Breast epithelium (tissue), 4 donors: ENCODE measurements at regions not wholly inside any gene's neighbourhood (a gene's known extent, or its start where the extent isn't known, plus 50 kb on each side); places are given as distances from the start of the nearest gene placed in this dataset.

Experiments used
- DNase-seq, 2 donors: peaks; one replicate each; pipeline ENCODE4 v3.0.0-alpha.2; 2019; ENCODE audit warnings: low spot score in 2 of 2
- H3K27ac ChIP-seq, 2 donors: fragments of 200-600 bp; sonication (generic) in 1 of 2; one replicate each; pipeline ENCODE4 v1.5.1; 2016 to 2019; ENCODE audit warnings: mild to moderate bottlenecking in 1 of 2
- H3K27me3 ChIP-seq, 2 donors: fragments of 200-600 bp; sonication (generic) in 1 of 2; one replicate each; pipeline versions ENCODE4 v1.5.1 to v1.6.0; 2017 to 2019; ENCODE audit warnings: control low read depth in 1 of 2, mild to moderate bottlenecking in 1 of 2
- H3K36me3 ChIP-seq: fragments of 200-600 bp; one replicate; pipeline ENCODE4 v1.5.1; 2019
- H3K4me1 ChIP-seq, 2 donors: fragments of 200-600 bp; sonication (generic); one replicate each; pipeline ENCODE4 v1.5.1; 2016 to 2019; ENCODE audit warnings: control low read depth in 1 of 2
- H3K4me3 ChIP-seq, 3 donors: fragments of 200-600 bp; sonication (generic); 1 replicate in 2 of 3; 2 replicates in 1 of 3; pipeline ENCODE4 v1.5.1; 2016 to 2019; ENCODE audit warnings: mild to moderate bottlenecking in 3 of 3, moderate library complexity in 2 of 3
- H3K9me3 ChIP-seq, 2 donors: fragments of 200-600 bp; sonication (generic) in 1 of 2; one replicate each; pipeline ENCODE4 v1.5.1; 2016 to 2019; ENCODE audit warnings: control low read depth in 1 of 2
- POLR2A ChIP-seq: fragments of 450-650 bp; IDR thresholded peaks from one replicate; pipeline ENCODE4 v1.6.1; 2016; ENCODE audit warnings: antibody characterized with exemption, mild to moderate bottlenecking, moderate library complexity
- POLR2AphosphoS5 ChIP-seq, 3 donors: sonication (generic); formaldehyde crosslinking; IDR thresholded peaks; one replicate each; pipeline ENCODE4 v1.6.1; 2017; ENCODE audit warnings: antibody characterized with exemption in 3 of 3
- intact Hi-C: fragments of 100-400 bp; cut with DNase I; formaldehyde crosslinking; loops from one replicate; pipeline ENCODE4 v1.15.1; 2023; ENCODE audit warnings: low total_unique reads
- TF ChIP-seq, protein P1 (sequence below), 3 donors: fragments of 450-650 bp; IDR thresholded peaks; one replicate each; pipeline ENCODE4 v1.5.1; 2016 to 2017; ENCODE audit warnings: antibody characterized with exemption in 3 of 3, mild to moderate bottlenecking in 3 of 3, moderate library complexity in 3 of 3

DNA sequence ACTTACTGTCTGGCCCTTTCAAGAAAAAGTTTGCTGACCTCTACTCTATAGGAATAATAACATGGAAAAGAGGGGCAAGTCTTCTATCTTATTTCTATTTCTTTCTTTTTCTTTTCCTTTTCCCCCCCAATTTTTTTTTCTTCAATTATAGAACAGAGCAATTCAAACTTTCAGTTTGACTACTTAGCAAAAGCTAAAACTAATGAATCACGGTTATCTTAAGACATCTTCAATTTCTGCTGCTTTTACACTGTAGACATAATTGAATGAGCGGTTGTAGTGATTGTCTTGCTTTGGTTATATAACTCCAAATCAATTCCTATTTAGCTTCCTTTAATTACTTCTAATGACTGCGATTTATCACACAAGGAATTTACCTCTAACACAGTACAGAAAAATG, 74.3 kb upstream of the P2RY1 start:
- H3K27me3 ChIP-seq: no peaks in the 10 kb centered on the region
- no peak overlapping the region for H3K4me3 ChIP-seq
- intact Hi-C loops: no loop called here
- no peak for DNase-seq
- no peaks in the 10 kb centered on the region for H3K36me3 ChIP-seq
- H3K9me3 ChIP-seq: peaks cover 0 to 6% of the 10 kb centered on the region in 2 donors
- no peak overlapping the region for H3K27ac ChIP-seq
- H3K4me1 ChIP-seq: no peaks in the 10 kb centered on the region
- TF ChIP-seq POLR2AphosphoS5 (IDR thresholded peaks at IDR 0.05) (no peak), POLR2A (no peak)
- TF ChIP-seq, protein P1, sequence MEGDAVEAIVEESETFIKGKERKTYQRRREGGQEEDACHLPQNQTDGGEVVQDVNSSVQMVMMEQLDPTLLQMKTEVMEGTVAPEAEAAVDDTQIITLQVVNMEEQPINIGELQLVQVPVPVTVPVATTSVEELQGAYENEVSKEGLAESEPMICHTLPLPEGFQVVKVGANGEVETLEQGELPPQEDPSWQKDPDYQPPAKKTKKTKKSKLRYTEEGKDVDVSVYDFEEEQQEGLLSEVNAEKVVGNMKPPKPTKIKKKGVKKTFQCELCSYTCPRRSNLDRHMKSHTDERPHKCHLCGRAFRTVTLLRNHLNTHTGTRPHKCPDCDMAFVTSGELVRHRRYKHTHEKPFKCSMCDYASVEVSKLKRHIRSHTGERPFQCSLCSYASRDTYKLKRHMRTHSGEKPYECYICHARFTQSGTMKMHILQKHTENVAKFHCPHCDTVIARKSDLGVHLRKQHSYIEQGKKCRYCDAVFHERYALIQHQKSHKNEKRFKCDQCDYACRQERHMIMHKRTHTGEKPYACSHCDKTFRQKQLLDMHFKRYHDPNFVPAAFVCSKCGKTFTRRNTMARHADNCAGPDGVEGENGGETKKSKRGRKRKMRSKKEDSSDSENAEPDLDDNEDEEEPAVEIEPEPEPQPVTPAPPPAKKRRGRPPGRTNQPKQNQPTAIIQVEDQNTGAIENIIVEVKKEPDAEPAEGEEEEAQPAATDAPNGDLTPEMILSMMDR (IDR thresholded peaks at IDR 0.05): no peak

DNA sequence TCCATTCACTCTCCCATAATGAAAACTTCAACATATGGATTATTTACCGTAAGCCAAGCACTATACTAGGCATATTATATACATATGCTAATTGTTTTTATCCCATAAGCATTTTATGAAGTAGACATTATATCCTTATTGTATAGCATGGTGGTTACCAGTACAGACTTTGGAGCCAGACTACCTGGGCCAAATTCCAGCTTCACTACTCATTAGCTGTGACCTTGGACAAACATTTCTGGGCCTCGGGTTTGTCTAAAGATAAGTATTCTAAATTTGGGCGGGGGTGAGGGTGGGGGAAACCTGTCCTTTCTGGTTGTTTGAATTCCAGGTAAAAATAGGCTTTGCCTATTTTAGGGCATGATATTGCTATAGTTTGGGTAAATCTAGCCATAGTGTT, 66.5 kb upstream of the P2RY1 start:
- Histone ChIP-seq H3K4me3 (no peak overlapping the region), H3K27me3 (no peaks in the 10 kb centered on the region), H3K36me3 (no peaks in the 10 kb centered on the region), H3K27ac (no peak overlapping the region), H3K9me3 (peaks cover 0 to 7% of the 10 kb centered on the region in 2 donors), H3K4me1 (no peaks in the 10 kb centered on the region)
- intact Hi-C loops: no loop called here
- no peak for DNase-seq
- TF ChIP-seq POLR2AphosphoS5 (IDR thresholded peaks at IDR 0.05): no peak
- no peak for TF ChIP-seq POLR2A
- TF ChIP-seq, protein P1 (IDR thresholded peaks at IDR 0.05): no peak

GRCh38 chr3:152769523-152769922, 65.4 kb upstream of the P2RY1 start:
- Histone ChIP-seq H3K4me1 (no peaks in the 10 kb centered on the region), H3K4me3 (no peak overlapping the region), H3K9me3 (peaks cover 0 to 7% of the 10 kb centered on the region in 2 donors), H3K27ac (no peak overlapping the region), H3K36me3 (no peaks in the 10 kb centered on the region), H3K27me3 (no peaks in the 10 kb centered on the region)
- intact Hi-C loops: no loop called here
- no peak for DNase-seq
- TF ChIP-seq POLR2AphosphoS5 (IDR thresholded peaks at IDR 0.05) (no peak), POLR2A (no peak)
- TF ChIP-seq, protein P1 (IDR thresholded peaks at IDR 0.05): no peak

DNA sequence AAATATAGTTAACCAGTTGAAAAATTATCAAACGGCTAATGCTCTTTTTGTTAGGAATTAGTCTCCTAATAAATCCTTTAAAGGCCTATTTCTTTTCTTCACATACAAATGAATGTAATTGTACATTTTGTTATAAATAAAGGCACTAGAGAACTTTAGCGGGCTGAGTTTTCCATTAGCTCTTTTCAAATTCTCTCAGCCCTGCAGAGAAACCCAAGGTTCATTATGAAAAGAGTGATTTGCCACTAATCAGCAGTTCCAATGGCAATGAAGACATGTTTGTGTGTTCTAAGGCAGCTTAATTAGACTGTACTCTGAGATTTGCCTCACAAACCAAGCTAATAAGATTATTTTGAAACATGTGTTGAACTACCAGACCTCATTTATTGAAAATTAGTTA, 64.6 kb upstream of the P2RY1 start:
- no peak for DNase-seq
- H3K4me3 ChIP-seq: no peak overlapping the region
- TF ChIP-seq, protein P1 (IDR thresholded peaks at IDR 0.05): no peak
- TF ChIP-seq POLR2A (no peak), POLR2AphosphoS5 (IDR thresholded peaks at IDR 0.05) (no peak)
- H3K27ac ChIP-seq: no peak overlapping the region
- no peaks in the 10 kb centered on the region for H3K4me1 ChIP-seq
- H3K27me3 ChIP-seq: no peaks in the 10 kb centered on the region
- H3K9me3 ChIP-seq: peaks cover 0 to 4% of the 10 kb centered on the region in 2 donors
- intact Hi-C loops: no loop called here
- H3K36me3 ChIP-seq: no peaks in the 10 kb centered on the region

- Histone ChIP-seq H3K27me3 (no peaks in the 10 kb centered on the region), H3K27ac (no peak overlapping the region), H3K4me1 (no peaks in the 10 kb centered on the region), H3K9me3 (no peaks in the 10 kb centered on the region), H3K4me3 (no peak overlapping the region), H3K36me3 (no peaks in the 10 kb centered on the region)
- intact Hi-C loops: no loop called here
- TF ChIP-seq, protein P1 (IDR thresholded peaks at IDR 0.05): no peak
- no peak for TF ChIP-seq POLR2AphosphoS5 (IDR thresholded peaks at IDR 0.05)
- TF ChIP-seq POLR2A: no peak
- no peak for DNase-seq
Observed at GRCh38 chr3:152771120-152771519, 63.8 kb upstream of the P2RY1 start.
